Mesenchymal stem cell (in vitro differentiated cells and primary cell): ENCODE measurements at regions not wholly inside any gene's neighbourhood (a gene's known extent, or its start where the extent isn't known, plus 50 kb on each side); places are given as distances from the start of the nearest gene placed in this dataset.

Source experiments
- DNase-seq: peaks from one replicate; pipeline ENCODE4 v3.0.0-alpha.2; 2013
- H2AFZ ChIP-seq: one replicate; pipeline ENCODE4 v1.6.1; 2013; ENCODE audit warnings: low read depth, mild to moderate bottlenecking, control low read depth, inconsistent platforms, low read length, moderate library complexity
- H2AK5ac ChIP-seq: 2 replicates; pipeline ENCODE4 v1.6.1; 2013; ENCODE audit warnings: low read length, moderate library complexity, mild to moderate bottlenecking, inconsistent platforms; ENCODE audit not compliant: severe bottlenecking
- H2BK120ac ChIP-seq: one replicate; pipeline ENCODE4 v1.6.1; 2013; ENCODE audit warnings: low read depth, mild to moderate bottlenecking, inconsistent platforms, low read length, moderate library complexity
- H2BK12ac ChIP-seq, 2 experiments: one replicate each; pipeline ENCODE4 v1.6.1; 2013; ENCODE audit warnings: inconsistent platforms in 2 of 2, low read length in 2 of 2, mild to moderate bottlenecking in 2 of 2, moderate library complexity in 2 of 2, control low read depth in 1 of 2
- H2BK15ac ChIP-seq: one replicate; pipeline ENCODE4 v1.6.1; 2013; ENCODE audit warnings: mild to moderate bottlenecking, low read depth, inconsistent platforms; ENCODE audit not compliant: poor library complexity, severe bottlenecking
- H2BK5ac ChIP-seq: 2 replicates; pipeline ENCODE4 v1.6.1; 2013; ENCODE audit warnings: low read depth, mild to moderate bottlenecking, low read length, control low read depth, inconsistent platforms; ENCODE audit not compliant: poor library complexity, severe bottlenecking
- H3K14ac ChIP-seq, 2 experiments: one replicate each; pipeline ENCODE4 v1.6.1; 2013; ENCODE audit warnings: inconsistent platforms in 2 of 2, low read length in 2 of 2, control low read depth in 1 of 2, mild to moderate bottlenecking in 1 of 2, moderate library complexity in 1 of 2
- H3K18ac ChIP-seq, 2 experiments: one replicate each; pipeline ENCODE4 v1.6.1; 2013; ENCODE audit warnings: inconsistent platforms in 2 of 2, low read length in 2 of 2, control low read depth in 1 of 2, low read depth in 1 of 2, mild to moderate bottlenecking in 1 of 2
- H3K23ac ChIP-seq, 2 experiments: one replicate each; pipeline ENCODE4 v1.6.1; 2013; ENCODE audit warnings: inconsistent platforms in 2 of 2, low read length in 2 of 2, mild to moderate bottlenecking in 2 of 2, moderate library complexity in 2 of 2, control low read depth in 1 of 2
- H3K27ac ChIP-seq: 2 replicates; pipeline ENCODE4 v1.5.1; 2013; ENCODE audit warnings: mild to moderate bottlenecking, moderate library complexity, low read length, control low read depth, inconsistent platforms; ENCODE audit not compliant: poor library complexity, severe bottlenecking
- H3K27me3 ChIP-seq, 2 experiments: 2 replicates each; pipeline versions ENCODE4 v1.6.1 to v1.7.0; 2013; ENCODE audit warnings: low read length in 2 of 2, mild to moderate bottlenecking in 2 of 2, moderate library complexity in 2 of 2, control low read depth in 1 of 2, inconsistent platforms in 1 of 2; ENCODE audit not compliant: control insufficient read depth in 1 of 2, insufficient read depth in 1 of 2
- H3K36me3 ChIP-seq, 2 experiments: 2 replicates each; pipeline versions ENCODE4 v1.6.1 to v1.7.0; 2013; ENCODE audit warnings: low read length in 2 of 2, control low read depth in 1 of 2, inconsistent platforms in 1 of 2, low read depth in 1 of 2, mild to moderate bottlenecking in 1 of 2; ENCODE audit not compliant: insufficient read depth in 2 of 2, control insufficient read depth in 1 of 2
- H3K4ac ChIP-seq, 2 experiments: one replicate each; pipeline ENCODE4 v1.6.1; 2013; ENCODE audit warnings: inconsistent platforms in 2 of 2, low read length in 2 of 2, mild to moderate bottlenecking in 2 of 2, moderate library complexity in 2 of 2, control low read depth in 1 of 2, low read depth in 1 of 2
- H3K4me1 ChIP-seq: 2 replicates; pipeline ENCODE4 v1.6.1; 2013; ENCODE audit warnings: low read depth, low read length, control low read depth; ENCODE audit not compliant: control insufficient read depth, insufficient read depth
- H3K4me2 ChIP-seq: 2 replicates; pipeline ENCODE4 v1.6.1; 2013; ENCODE audit warnings: low read length, mild to moderate bottlenecking, inconsistent platforms; ENCODE audit not compliant: poor library complexity, severe bottlenecking
- H3K4me3 ChIP-seq, 2 experiments: 2 replicates each; pipeline versions ENCODE4 v1.5.1 to v1.7.0; 2013; ENCODE audit warnings: low read length in 2 of 2, mild to moderate bottlenecking in 2 of 2, control low read depth in 1 of 2, low read depth in 1 of 2; ENCODE audit not compliant: insufficient read depth in 1 of 2
- H3K79me1 ChIP-seq: replicated peaks from 2 replicates; pipeline ENCODE4 v1.6.1; 2013; ENCODE audit warnings: mild to moderate bottlenecking, control low read depth, low read length, inconsistent platforms; ENCODE audit not compliant: poor library complexity, severe bottlenecking
- H3K9ac ChIP-seq: 2 replicates; pipeline ENCODE4 v1.7.0; 2013; ENCODE audit warnings: mild to moderate bottlenecking, low read length, moderate library complexity
- H3K9me3 ChIP-seq: 2 replicates; pipeline ENCODE4 v1.7.0; 2013; ENCODE audit warnings: mild to moderate bottlenecking, low read length; ENCODE audit not compliant: control insufficient read depth
- H4K8ac ChIP-seq: one replicate; pipeline ENCODE4 v1.6.1; 2013; ENCODE audit warnings: inconsistent platforms, mild to moderate bottlenecking, low read length, moderate library complexity
- H4K91ac ChIP-seq: one replicate; pipeline ENCODE4 v1.6.1; 2013; ENCODE audit warnings: mild to moderate bottlenecking, low read length, inconsistent platforms
- WGBS: methylation state at CpG from one replicate; pipeline ENCODE4 v1.1.7; 2013; ENCODE audit warnings: mixed read lengths; 5-methylcytosine and 5-hydroxymethylcytosine counted together

DNA sequence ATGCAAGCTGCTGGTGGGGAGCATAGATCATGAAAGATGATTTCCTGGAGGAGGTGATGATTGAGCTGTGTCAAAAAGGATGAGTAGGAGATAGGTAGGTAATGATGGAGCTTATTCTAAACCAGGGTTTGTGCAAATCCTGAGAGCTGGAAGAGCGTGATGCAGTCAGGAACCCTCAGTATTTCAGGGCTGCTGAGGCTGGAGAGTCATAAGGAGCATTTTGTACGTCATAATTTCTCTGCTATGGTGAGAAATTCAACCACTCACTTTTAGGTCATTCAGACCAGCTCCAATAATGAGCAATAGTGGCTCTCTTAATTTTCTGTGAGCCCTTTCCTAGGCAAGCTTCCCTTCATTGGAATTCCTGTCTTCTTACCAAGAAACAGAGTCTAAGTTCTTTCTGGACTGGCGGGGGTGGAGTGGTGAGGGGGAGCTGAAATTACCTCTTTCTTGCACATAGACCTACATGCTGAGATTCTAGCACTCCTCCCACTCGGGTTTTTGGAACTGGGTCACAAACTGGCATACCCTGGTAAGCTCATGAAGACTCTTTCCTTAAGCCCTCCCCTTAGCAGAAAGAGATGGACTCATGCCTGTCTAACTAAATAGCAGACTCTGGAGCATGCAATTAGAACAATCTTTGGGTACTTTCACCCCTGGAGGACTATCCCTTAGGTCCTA is 62.2 kb upstream of the MYCBP2 start:
- Histone ChIP-seq H3K23ac (no peak overlapping the region), H2BK5ac (no peak overlapping the region), H3K79me1 (no peaks in the 10 kb centered on the region), H4K91ac (no peak overlapping the region), H3K18ac (no peak overlapping the region), H3K4me3 (no peak overlapping the region), H3K4ac (no peak overlapping the region), H3K14ac (no peak overlapping the region), H2AFZ (peak overlapping the region; percentile 14), H2BK120ac (no peak overlapping the region), H2BK12ac (no peak overlapping the region), H3K4me1 (no peaks in the 10 kb centered on the region), H3K9ac (no peak overlapping the region), H3K27ac (no peak overlapping the region), H3K27me3 (no peaks in the 10 kb centered on the region), H2BK15ac (no peak overlapping the region), H4K8ac (no peak overlapping the region), H3K36me3 (no peaks in the 10 kb centered on the region), H3K4me2 (no peak overlapping the region), H3K9me3 (no peaks in the 10 kb centered on the region), H2AK5ac (no peak overlapping the region)
- no peak for DNase-seq
- 53% methylated on average over 4 of the region's 4 CpGs for WGBS

- no peak for DNase-seq
- no peak overlapping the region for H3K23ac ChIP-seq
- H3K9me3 ChIP-seq, result no peaks in the 10 kb centered on the region
These were observed 60.8 kb upstream of the MYCBP2 start for GRCh38 chr13:77387607-77388200.

DNA sequence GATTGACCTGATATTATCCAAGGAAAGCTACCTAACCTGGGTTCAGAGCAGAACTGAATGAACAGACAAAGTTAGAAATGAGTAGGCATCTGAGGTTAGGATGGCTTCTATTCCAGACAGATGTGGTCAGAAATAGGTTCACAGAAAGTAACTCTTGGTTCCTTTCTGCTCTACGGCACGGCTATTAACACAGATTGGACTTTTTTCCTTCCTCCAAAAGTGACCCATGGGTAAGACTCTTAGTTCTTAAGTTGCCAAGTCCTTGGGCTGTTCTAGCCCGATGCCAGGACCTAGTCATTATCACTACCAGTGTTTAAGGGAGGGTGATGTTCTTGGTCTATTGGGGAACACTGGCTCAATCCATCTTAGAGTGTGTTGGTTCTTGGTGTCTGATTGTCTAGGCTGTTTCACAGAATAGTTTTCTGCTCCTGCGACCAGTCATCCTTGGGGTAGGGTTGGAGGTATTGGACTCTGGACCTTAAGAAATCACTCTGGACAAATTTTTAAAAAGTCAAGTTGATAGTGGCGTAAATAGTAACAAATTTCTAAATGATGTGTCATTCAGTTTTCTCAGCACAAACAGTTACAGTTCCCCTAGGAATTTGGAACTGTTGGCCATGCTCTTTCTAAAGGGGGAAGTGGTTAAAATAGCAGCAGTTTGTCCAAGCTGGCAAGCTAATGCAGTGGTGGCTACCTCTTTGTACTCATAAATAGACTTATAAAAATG is 60.1 kb upstream of the MYCBP2 start:
- no peaks in the 10 kb centered on the region for H3K4me1 ChIP-seq

More at GRCh38 chr13:77387607-77388200, 60.8 kb upstream of the MYCBP2 start:
- Histone ChIP-seq H3K27ac (no peak overlapping the region), H3K4ac (no peak overlapping the region), H2AK5ac (no peak overlapping the region), H2BK12ac (peak overlapping the region in 1 of 2 experiments; percentile 29), H3K14ac (no peak overlapping the region), H4K91ac (no peak overlapping the region), H2BK120ac (no peak overlapping the region), H2BK5ac (no peak overlapping the region), H3K9ac (no peak overlapping the region), H3K4me2 (no peak overlapping the region), H2BK15ac (no peak overlapping the region), H4K8ac (no peak overlapping the region), H3K4me1 (no peaks in the 10 kb centered on the region), H3K4me3 (no peak overlapping the region), H3K36me3 (no peaks in the 10 kb centered on the region), H2AFZ (no peak overlapping the region), H3K79me1 (no peaks in the 10 kb centered on the region), H3K18ac (peak overlapping the region in 1 of 2 experiments; percentile 50), H3K27me3 (no peaks in the 10 kb centered on the region)
- WGBS, result 87% methylated on average over 4 of the region's 5 CpGs

DNA sequence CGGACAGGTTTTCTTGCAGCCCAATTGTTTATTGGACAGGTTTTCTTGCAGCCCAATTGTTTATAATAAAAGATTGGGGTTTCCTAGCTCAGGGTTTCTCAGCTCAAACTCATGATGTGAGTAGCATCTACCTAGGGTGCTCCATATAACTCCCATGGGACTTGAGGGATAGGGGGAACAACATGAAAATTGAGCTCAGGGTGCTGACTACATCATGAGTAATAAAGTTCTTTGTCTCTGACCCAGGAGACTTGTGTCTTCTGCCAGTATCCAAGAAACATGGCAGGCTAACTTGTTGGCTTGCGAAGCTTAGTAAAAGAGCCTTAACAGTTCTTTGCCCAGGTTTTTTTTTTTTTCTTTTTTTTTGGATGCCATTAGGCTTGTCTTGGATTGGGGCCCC is 59.2 kb upstream of the MYCBP2 start:
- no peaks in the 10 kb centered on the region for H3K79me1 ChIP-seq
- H3K27me3 ChIP-seq, result no peaks in the 10 kb centered on the region
- no peak overlapping the region for H3K4me3 ChIP-seq
- H3K4ac ChIP-seq, result no peak overlapping the region
- no peak overlapping the region for H2BK12ac ChIP-seq
- H3K23ac ChIP-seq, result no peak overlapping the region
- H3K4me1 ChIP-seq, result no peaks in the 10 kb centered on the region
- H3K36me3 ChIP-seq, result no peaks in the 10 kb centered on the region
- no peak overlapping the region for H3K14ac ChIP-seq
- H2BK120ac ChIP-seq, result no peak overlapping the region
- H3K27ac ChIP-seq, result no peak overlapping the region
- no peak overlapping the region for H3K4me2 ChIP-seq
- no peaks in the 10 kb centered on the region for H3K9me3 ChIP-seq
- H2BK15ac ChIP-seq, result no peak overlapping the region
- H3K9ac ChIP-seq, result no peak overlapping the region
- H3K18ac ChIP-seq, result no peak overlapping the region
- DNase-seq, result no peak
- H2AFZ ChIP-seq, result no peak overlapping the region
- H4K91ac ChIP-seq, result no peak overlapping the region
- H4K8ac ChIP-seq, result no peak overlapping the region
- WGBS, result 86% methylated on average over 2 of the region's 2 CpGs
- H2AK5ac ChIP-seq, result no peak overlapping the region
- no peak overlapping the region for H2BK5ac ChIP-seq

More for the DNA sequence above, 60.1 kb upstream of the MYCBP2 start:
- H4K91ac ChIP-seq, result no peak overlapping the region
- no peaks in the 10 kb centered on the region for H3K79me1 ChIP-seq
- no peaks in the 10 kb centered on the region for H3K36me3 ChIP-seq
- no peak overlapping the region for H3K4me3 ChIP-seq
- no peak overlapping the region for H2AFZ ChIP-seq
- no peak overlapping the region for H2AK5ac ChIP-seq
- H3K9me3 ChIP-seq, result no peaks in the 10 kb centered on the region
- H3K14ac ChIP-seq, result no peak overlapping the region
- H3K18ac ChIP-seq, result no peak overlapping the region
- no peak overlapping the region for H2BK120ac ChIP-seq
- WGBS, result 94% methylated on average over 3 of the region's 5 CpGs
- H3K23ac ChIP-seq, result no peak overlapping the region
- peak overlapping the region in 1 of 2 experiments; percentile 15 for H2BK12ac ChIP-seq
- H2BK5ac ChIP-seq, result no peak overlapping the region
- H2BK15ac ChIP-seq, result no peak overlapping the region
- H3K27ac ChIP-seq, result no peak overlapping the region
- H4K8ac ChIP-seq, result no peak overlapping the region
- no peaks in the 10 kb centered on the region for H3K27me3 ChIP-seq
- no peak overlapping the region for H3K9ac ChIP-seq
- peak overlapping the region in 1 of 2 experiments; percentile 37 for H3K4ac ChIP-seq
- peak; percentile 47 for DNase-seq
- no peak overlapping the region for H3K4me2 ChIP-seq
